Spleen (tissue), 11 donors: ENCODE measurements at regions not wholly inside any gene's neighbourhood (a gene's known extent, or its start where the extent isn't known, plus 50 kb on each side); places are given as distances from the start of the nearest gene placed in this dataset.
"Not testable (repeated sequence)": the region's sequence is repeated elsewhere in the genome, so short reads cannot be mapped to it uniquely, and the experiment has no call there.

Experiments
- DNase-seq: peaks from one replicate; pipeline ENCODE4 v3.0.0-alpha.2; 2020
- H3K27ac ChIP-seq, 8 donors: fragments of 200-600 bp; sonication (generic) in 7 of 8; 1 replicate in 4 of 8; 2 replicates in 4 of 8; pipeline versions ENCODE4 v1.5.0 to v1.8.0; 2016 to 2021; ENCODE audit warnings: inconsistent platforms in 4 of 8, mild to moderate bottlenecking in 4 of 8, moderate library complexity in 1 of 8
- H3K27me3 ChIP-seq, 7 donors: fragments of 200-600 bp; sonication (generic) in 6 of 7; replicated peaks in 1 of 7; 1 replicate in 4 of 7; 2 replicates in 3 of 7; pipeline versions ENCODE4 v1.5.0 to v1.8.0; 2016 to 2021; ENCODE audit warnings: inconsistent platforms in 3 of 7, mild to moderate bottlenecking in 1 of 7
- H3K36me3 ChIP-seq, 6 donors: fragments of 200-600 bp; sonication (generic) in 5 of 6; 1 replicate in 4 of 6; 2 replicates in 2 of 6; pipeline versions ENCODE4 v1.5.0 to v1.8.0; 2016 to 2021; ENCODE audit warnings: inconsistent platforms in 2 of 6
- H3K4me1 ChIP-seq, 6 donors: fragments of 200-600 bp; sonication (generic) in 5 of 6; 1 replicate in 3 of 6; 2 replicates in 3 of 6; pipeline versions ENCODE4 v1.5.0 to v1.8.0; 2016 to 2021; ENCODE audit warnings: inconsistent platforms in 3 of 6
- H3K4me3 ChIP-seq, 8 donors: fragments of 200-600 bp; sonication (generic) in 7 of 8; 1 replicate in 4 of 8; 2 replicates in 4 of 8; pipeline versions ENCODE4 v1.5.0 to v1.8.0; 2016 to 2021; ENCODE audit warnings: inconsistent platforms in 4 of 8, mild to moderate bottlenecking in 4 of 8, moderate library complexity in 2 of 8
- H3K9me3 ChIP-seq, 8 donors: fragments of 200-600 bp; sonication (generic) in 7 of 8; 1 replicate in 4 of 8; 2 replicates in 4 of 8; pipeline versions ENCODE4 v1.5.0 to v1.8.0; 2016 to 2021; ENCODE audit warnings: inconsistent platforms in 4 of 8
- POLR2A ChIP-seq, 3 donors: fragments of 450-650 bp; IDR thresholded peaks; one replicate each; pipeline ENCODE4 v1.5.1; 2017; ENCODE audit warnings: antibody characterized with exemption in 3 of 3, mild to moderate bottlenecking in 1 of 3
- POLR2AphosphoS5 ChIP-seq, 3 donors: sonication (generic); formaldehyde crosslinking; IDR thresholded peaks; one replicate each; pipeline ENCODE4 v1.5.1; 2017; ENCODE audit warnings: antibody characterized with exemption in 3 of 3
- WGBS, 5 donors: extraction: QIAGEN DNeasy Blood & Tissue Kit in 3 of 5; methylation state at CpG; one replicate each; pipeline versions ENCODE4 v1.1.5 to v1.1.7; 2013 to 2018; 5-methylcytosine and 5-hydroxymethylcytosine counted together
- intact Hi-C: fragments of 100-400 bp; cut with DNase I; formaldehyde crosslinking; loops from one replicate; pipeline ENCODE4 v1.15.0; 2023; ENCODE audit warnings: low total_unique reads
- TF ChIP-seq, protein P1 (sequence below), 11 experiments: fragments of 200-600 bp in 7 of 11; fragments of 450-650 bp in 4 of 11; sonication (generic) in 4 of 11; IDR thresholded peaks in 8 of 11; conservative IDR thresholded peaks in 3 of 11; 1 replicate in 7 of 11; 2 replicates in 4 of 11; pipeline versions ENCODE4 v1.4.0 to v1.8.0; 2016 to 2021; ENCODE audit warnings: antibody characterized with exemption in 11 of 11, inconsistent platforms in 4 of 11, mild to moderate bottlenecking in 1 of 11
- donor health status: healthy with polysubstance abuse.
- donor health status: DM: no; HTN: no; CAD: no; lungs with moderate emphysema.
- donor health status: DM: no; HTN: no; CAD: no.
- donor health status: Bipolar disorder and iron deficiency.
- donor health status: healthy.
- donor health status: DM: no; HTN: no; CAD: no.
- donor health status: DM: yes; HTN: yes; CAD: no.

DNA sequence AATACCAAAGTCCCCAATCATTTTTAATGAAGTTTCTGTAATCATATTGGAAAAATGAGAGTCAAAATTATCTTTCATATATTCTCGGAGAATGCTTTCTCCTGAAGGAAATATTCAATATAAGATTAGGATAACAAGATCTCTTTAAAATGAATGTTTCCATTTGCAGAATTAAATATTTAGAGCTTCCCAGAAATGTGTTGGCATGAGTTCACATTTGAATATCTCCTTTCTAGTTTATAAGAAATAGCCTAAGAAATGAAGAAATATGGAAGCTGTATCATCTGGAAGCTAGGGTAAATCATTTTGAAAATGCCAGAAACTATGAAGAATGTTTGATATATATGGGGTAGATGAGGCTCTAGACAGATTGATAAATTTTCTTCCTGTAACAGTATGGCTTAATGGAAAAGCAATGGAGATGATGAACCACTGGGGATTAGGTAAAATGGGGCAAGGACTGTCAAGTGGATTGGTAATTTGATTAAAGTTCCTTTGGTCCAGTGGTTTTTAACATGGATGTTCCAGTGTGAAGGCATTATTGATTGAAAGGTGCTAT, 184.6 kb upstream of the ZNF804A start:
- no peak overlapping the region for H3K27ac ChIP-seq
- DNase-seq = no peak
- intact Hi-C loops = no loop called here
- WGBS, 5 donors = 70 to 85% (median 71%) methylated on average over 1 of the region's 1 CpG
- TF ChIP-seq, protein P1, sequence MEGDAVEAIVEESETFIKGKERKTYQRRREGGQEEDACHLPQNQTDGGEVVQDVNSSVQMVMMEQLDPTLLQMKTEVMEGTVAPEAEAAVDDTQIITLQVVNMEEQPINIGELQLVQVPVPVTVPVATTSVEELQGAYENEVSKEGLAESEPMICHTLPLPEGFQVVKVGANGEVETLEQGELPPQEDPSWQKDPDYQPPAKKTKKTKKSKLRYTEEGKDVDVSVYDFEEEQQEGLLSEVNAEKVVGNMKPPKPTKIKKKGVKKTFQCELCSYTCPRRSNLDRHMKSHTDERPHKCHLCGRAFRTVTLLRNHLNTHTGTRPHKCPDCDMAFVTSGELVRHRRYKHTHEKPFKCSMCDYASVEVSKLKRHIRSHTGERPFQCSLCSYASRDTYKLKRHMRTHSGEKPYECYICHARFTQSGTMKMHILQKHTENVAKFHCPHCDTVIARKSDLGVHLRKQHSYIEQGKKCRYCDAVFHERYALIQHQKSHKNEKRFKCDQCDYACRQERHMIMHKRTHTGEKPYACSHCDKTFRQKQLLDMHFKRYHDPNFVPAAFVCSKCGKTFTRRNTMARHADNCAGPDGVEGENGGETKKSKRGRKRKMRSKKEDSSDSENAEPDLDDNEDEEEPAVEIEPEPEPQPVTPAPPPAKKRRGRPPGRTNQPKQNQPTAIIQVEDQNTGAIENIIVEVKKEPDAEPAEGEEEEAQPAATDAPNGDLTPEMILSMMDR (IDR thresholded peaks at IDR 0.05 in 8 of 11, conservative IDR thresholded peaks at IDR 0.05 in 3 of 11) = no peak
- no peak for TF ChIP-seq POLR2A (IDR thresholded peaks at IDR 0.05)
- no peak for TF ChIP-seq POLR2AphosphoS5 (IDR thresholded peaks at IDR 0.05)
- no peak overlapping the region for H3K4me3 ChIP-seq
- H3K36me3 ChIP-seq = no peaks in the 10 kb centered on the region
- H3K4me1 ChIP-seq = no peaks in the 10 kb centered on the region
- no peaks in the 10 kb centered on the region for H3K27me3 ChIP-seq
- H3K9me3 ChIP-seq = no peaks in the 10 kb centered on the region

DNA sequence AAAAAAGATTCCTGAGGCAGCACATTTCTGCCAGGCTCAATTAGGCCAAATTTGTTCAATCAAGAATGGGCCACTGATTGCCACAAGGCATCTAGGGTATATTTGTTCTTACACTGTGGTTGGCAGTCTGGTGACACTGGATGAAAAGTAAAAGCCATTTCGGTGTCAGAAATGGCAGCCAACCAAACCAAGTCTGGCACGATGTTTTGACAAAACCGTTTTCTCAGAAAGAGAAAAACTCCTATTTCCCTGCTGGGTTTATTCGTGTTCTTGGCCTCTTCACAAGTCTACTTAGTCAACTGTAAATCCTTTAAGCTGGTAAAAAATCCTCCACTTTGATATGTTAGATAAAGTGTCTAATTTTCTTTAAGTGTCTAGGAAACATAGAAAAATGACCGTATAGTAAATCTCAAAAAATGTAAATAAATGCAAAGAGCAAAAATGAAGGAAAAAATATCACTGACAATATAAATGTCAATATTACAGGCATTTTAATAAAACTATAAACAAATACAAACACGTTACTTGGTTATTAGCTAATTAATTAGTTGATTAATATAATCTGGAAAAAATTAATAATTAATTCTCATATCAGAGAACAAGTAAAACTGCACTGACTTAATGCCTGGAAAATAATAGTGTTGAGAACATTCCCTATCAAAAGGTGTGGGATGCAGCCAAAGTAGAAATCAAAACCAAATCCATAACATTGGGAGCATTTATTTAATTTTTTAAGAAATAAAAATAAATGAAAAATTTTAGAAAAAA, 182.0 kb upstream of the ZNF804A start:
- no peak for DNase-seq
- Histone ChIP-seq H3K27ac (no peak overlapping the region), H3K4me3 (no peak overlapping the region), H3K4me1 (no peaks in the 10 kb centered on the region), H3K27me3 (no peaks in the 10 kb centered on the region), H3K36me3 (no peaks in the 10 kb centered on the region), H3K9me3 (no peaks in the 10 kb centered on the region)
- WGBS, 5 donors = 68 to 90% (median 75%) methylated on average over 6 of the region's 6 CpGs
- TF ChIP-seq POLR2AphosphoS5 (IDR thresholded peaks at IDR 0.05) = no peak
- TF ChIP-seq, protein P1 (IDR thresholded peaks at IDR 0.05 in 8 of 11, conservative IDR thresholded peaks at IDR 0.05 in 3 of 11) = no peak
- TF ChIP-seq POLR2A (IDR thresholded peaks at IDR 0.05) = no peak
- intact Hi-C loops = no loop called here

- intact Hi-C loops = no loop called here
- Histone ChIP-seq H3K27me3 (no peaks in the 10 kb centered on the region), H3K27ac (no peak overlapping the region), H3K4me1 (no peaks in the 10 kb centered on the region), H3K4me3 (no peak overlapping the region), H3K36me3 (no peaks in the 10 kb centered on the region), H3K9me3 (peaks cover 0 to 4% (median 0%) of the 10 kb centered on the region in 8 donors)
- TF ChIP-seq, protein P1 (IDR thresholded peaks at IDR 0.05 in 8 of 11, conservative IDR thresholded peaks at IDR 0.05 in 3 of 11) = no peak
- TF ChIP-seq POLR2AphosphoS5 (IDR thresholded peaks at IDR 0.05) (no peak), POLR2A (IDR thresholded peaks at IDR 0.05) (no peak)
- 69 to 92% (median 74%) methylated on average over 2 of the region's 2 CpGs for WGBS, 5 donors
- DNase-seq = no peak
These were observed 178.6 kb upstream of the ZNF804A start for GRCh38 chr2:184419744-184420143.

GRCh38 chr2:184421456-184421855, 176.9 kb upstream of the ZNF804A start:
- H3K27me3 ChIP-seq, H3K4me3 ChIP-seq, H3K9me3 ChIP-seq, H3K27ac ChIP-seq, DNase-seq, H3K36me3 ChIP-seq, intact Hi-C loops, H3K4me1 ChIP-seq: not testable (repeated sequence)
- 81 to 93% (median 86%) methylated on average over 11 of the region's 11 CpGs for WGBS, 5 donors
